ENCODE measurements at regions not wholly inside any gene's neighbourhood (a gene's known extent, or its start where the extent isn't known, plus 50 kb on each side); places are given as distances from the start of the nearest gene placed in this dataset.

GRCh38 chr13:80862456-80862855 is 521.5 kb upstream of the SPRY2 start (continued):
- TF ChIP-seq ZBTB8A (tag by site-specific recombination; IDR thresholded peaks at IDR 0.05), result no peak
- no peak for TF ChIP-seq BCL11B (tag by site-specific recombination; IDR thresholded peaks at IDR 0.05; ENCODE audit: low read depth)
- no peak for TF ChIP-seq PRDM4 (tag by site-specific recombination; IDR thresholded peaks at IDR 0.05)
- TF ChIP-seq ZBTB7A (tag by site-specific recombination; IDR thresholded peaks at IDR 0.05; ENCODE audit: low read depth), result no peak
- no peak for TF ChIP-seq SCRT1 (tag by site-specific recombination; IDR thresholded peaks at IDR 0.05; ENCODE audit: borderline replicate concordance)
- TF ChIP-seq OSR2 (tag by site-specific recombination; IDR thresholded peaks at IDR 0.05), result no peak
- no peak for TF ChIP-seq ZNF600 (tag by site-specific recombination; IDR thresholded peaks at IDR 0.05)

GRCh38 chr13:80860845-80861244 is 519.9 kb upstream of the SPRY2 start:
- ChIA-PET POLR2A (no interaction called here), CTCF (no interaction called here)
- Histone ChIP-seq H3K27ac (ENCODE audit: extremely low read depth, low read depth, low read length) (no peak overlapping the region), H3K9me3 (ENCODE audit: control insufficient read depth, insufficient read depth, low read depth, low read length) (no peaks in the 10 kb centered on the region), H3K4me1 (ENCODE audit: control insufficient read depth, insufficient read depth, low read length) (no peaks in the 10 kb centered on the region), H3K36me3 (ENCODE audit: control insufficient read depth in 2 of 2, insufficient read depth in 1 of 2, low read length in 2 of 2) (no peaks in the 10 kb centered on the region), H3K4me3 (ENCODE audit: low read depth, low read length) (no peak overlapping the region)
- TF ChIP-seq RBAK (tag by site-specific recombination; IDR thresholded peaks at IDR 0.05) (no peak), ZNF404 (tag by site-specific recombination; IDR thresholded peaks at IDR 0.05) (no peak), ZFP37 (tag by site-specific recombination; IDR thresholded peaks at IDR 0.05) (no peak), ZNF16 (tag by site-specific recombination; IDR thresholded peaks at IDR 0.05; ENCODE audit: low read depth) (no peak), GLI4 (tag by site-specific recombination; IDR thresholded peaks at IDR 0.05) (no peak), ZNF221 (tag by site-specific recombination; IDR thresholded peaks at IDR 0.05; ENCODE audit: borderline replicate concordance) (no peak), ZNF169 (tag by site-specific recombination; IDR thresholded peaks at IDR 0.05) (no peak), ZNF560 (tag by site-specific recombination; IDR thresholded peaks at IDR 0.05; ENCODE audit: borderline replicate concordance) (no peak), OSR2 (tag by site-specific recombination; IDR thresholded peaks at IDR 0.05) (no peak), PRDM4 (tag by site-specific recombination; IDR thresholded peaks at IDR 0.05) (no peak), ZNF610 (tag by site-specific recombination; IDR thresholded peaks at IDR 0.05; ENCODE audit: borderline replicate concordance) (no peak), KLF7 (tag by site-specific recombination; IDR thresholded peaks at IDR 0.05; ENCODE audit: borderline replicate concordance) (no peak), FEZF1 (tag by site-specific recombination; IDR thresholded peaks at IDR 0.05) (no peak), ZNF623 (tag by site-specific recombination; IDR thresholded peaks at IDR 0.05) (no peak), BCL6B (tag by site-specific recombination; IDR thresholded peaks at IDR 0.05) (no peak), ZBTB7A (tag by site-specific recombination; IDR thresholded peaks at IDR 0.05; ENCODE audit: low read depth) (no peak), SALL2 (tag by site-specific recombination; IDR thresholded peaks at IDR 0.05; ENCODE audit: borderline replicate concordance) (no peak)
